HG03571 (cell line): ENCODE measurements at regions not wholly inside any gene's neighbourhood (a gene's known extent, or its start where the extent isn't known, plus 50 kb on each side); places are given as distances from the start of the nearest gene placed in this dataset.

Source experiments
- ATAC-seq: cut with Tn5 transposase; IDR thresholded peaks from one replicate; pipeline ENCODE4 v1.9.1; 2021; ENCODE audit not compliant: unreplicated experiment

DNA sequence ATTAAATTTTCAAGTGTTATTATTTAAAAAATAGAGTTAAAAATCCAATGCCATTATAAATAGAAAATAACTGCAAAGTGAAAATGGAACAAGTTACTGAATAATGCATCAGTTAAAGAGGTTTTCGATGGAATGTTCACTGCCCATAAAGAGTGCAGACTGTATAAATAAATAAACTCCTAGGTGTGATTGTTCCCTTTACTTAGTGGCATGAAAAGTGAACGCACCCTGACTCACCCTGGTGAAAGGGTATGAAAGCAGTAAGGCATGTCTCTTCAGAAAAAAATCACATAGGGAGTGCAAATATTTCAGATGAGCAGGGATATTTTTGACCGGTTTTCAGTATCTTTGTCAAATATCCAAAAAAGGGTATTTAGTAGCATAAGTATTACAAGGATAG lies 387.8 kb downstream of the DCAF12L2 start:
- no peak for ATAC-seq

DNA sequence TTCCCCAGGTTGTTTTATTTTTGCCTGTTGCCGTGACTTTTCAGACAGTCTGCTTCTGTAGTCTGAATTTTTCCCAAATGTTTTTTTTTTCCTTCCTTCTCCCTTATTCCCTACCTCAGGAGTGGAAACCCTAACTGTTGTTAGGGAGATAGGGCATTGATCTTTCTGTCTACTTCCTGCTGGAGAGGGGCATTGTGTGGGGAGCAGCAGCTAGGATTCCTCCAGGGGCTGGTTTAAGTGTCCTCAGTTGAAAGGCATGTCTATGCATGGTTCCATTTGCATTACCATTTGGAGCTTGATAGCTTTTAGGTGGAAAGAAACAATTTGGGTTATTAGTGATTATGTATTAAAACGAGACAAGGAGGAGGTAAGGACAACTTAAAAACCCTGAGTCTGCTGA lies 383.9 kb downstream of the DCAF12L2 start:
- ATAC-seq, result no peak

DNA sequence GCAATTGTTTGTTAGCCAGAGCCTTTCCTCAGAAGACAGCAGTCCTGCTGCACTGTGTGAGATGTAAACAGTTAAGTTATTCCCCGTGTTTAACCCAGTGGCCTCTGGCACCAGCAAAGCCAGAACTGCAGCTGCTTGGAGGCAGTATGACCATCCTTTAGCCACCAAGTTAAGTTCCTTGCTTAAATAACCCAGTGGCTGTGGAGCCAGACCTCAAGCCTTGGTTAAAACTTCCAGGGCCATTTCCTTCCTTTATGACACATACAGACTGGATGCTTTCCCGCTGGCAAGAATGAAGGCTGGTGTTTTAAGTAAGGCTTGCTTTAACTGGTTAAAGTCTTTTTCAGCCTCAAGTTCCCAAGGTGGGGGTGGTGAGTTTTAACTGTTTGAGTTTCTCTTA lies 379.8 kb downstream of the DCAF12L2 start:
- ATAC-seq, result no peak

DNA sequence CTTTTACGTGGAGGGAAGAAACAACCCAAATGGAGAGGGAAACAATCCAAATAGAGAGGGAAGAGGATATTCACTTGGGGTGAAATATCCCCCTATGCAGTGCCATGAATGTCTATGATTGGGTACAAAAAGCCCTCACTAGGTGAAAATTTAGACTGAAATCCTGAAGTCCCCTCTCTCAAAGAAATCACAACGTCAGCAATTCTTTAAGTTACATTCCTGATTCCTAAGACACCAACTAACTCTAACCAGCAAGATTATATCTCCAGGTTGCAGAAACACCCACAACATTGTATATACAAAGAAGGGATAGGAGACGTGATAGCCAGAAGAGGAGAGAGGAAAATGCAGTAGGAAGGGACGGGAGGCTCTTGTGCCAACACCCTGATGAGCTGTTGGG lies 374.3 kb downstream of the DCAF12L2 start:
- ATAC-seq, result no peak

DNA sequence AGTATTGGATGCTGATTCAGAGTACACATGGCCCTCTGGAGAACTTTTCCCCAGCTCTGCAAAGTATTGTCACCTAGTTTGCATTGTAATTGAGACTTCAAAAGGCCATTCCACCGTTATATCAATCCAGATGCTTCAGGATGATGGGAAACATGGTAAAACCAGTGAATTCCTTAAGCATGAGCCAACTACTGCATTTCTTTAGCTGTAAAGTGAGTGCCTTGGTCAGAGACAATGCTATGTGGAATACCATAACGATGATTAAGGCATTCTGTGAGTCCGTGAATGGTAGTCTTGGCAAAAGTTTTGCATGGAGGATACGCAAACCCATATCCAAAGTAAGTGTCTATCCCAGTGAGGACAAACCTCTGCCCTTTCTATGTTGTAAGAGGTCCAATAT lies 355.2 kb downstream of the DCAF12L2 start:
- ATAC-seq, result no peak

DNA sequence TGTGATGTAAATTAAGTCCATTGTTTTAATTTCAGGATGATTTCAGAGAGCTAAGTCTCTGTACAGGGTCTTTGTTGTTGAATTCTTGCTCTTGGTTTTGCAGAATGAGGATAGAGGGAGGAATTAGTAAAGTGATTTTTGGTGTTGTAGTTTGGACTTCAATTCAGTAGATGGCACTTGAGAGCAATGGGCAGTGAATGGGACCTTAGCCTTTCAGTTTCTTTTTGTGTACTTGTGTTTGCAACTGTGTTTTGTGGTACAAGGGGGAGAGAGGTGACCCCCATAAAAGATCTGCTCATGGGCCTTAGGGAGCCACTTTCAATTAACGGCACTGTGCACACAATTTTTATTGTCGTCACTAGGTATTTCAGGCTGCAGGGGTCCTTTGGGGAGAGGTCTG lies 340.0 kb downstream of the DCAF12L2 start:
- ATAC-seq, result no peak

DNA sequence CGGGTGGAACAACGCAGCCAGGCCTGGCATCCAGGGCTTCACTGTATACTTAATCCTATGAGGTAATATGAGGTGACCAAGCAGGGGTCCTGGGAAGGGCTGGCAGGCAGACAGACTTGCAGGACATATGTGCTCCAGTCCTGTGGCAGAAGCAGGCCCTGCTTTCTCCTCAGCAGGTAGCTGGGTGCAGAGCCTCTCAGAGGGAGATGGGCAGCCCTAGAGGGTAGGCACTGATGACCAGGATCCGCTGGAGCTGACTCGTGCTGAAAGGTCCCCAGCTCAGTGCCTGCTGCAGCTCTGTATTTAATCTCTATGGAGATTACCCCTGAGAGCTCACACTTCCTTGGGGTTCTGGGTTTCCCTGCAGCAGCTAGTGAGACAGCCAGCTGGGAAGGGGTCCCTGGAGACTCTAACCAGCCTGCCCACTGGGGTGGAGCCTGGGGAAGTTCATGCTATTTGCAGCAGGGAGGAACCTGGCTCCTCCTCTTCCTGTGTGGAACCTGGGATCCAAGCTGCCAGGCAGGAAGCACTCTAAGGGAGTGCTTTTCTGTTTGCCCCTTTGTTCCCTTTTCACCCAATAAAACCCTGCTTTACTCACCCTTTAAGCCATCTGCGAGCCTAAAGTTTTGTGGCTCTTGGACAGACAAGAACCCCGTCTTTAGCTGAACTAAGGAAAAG lies 339.2 kb downstream of the DCAF12L2 start:
- no peak for ATAC-seq

DNA sequence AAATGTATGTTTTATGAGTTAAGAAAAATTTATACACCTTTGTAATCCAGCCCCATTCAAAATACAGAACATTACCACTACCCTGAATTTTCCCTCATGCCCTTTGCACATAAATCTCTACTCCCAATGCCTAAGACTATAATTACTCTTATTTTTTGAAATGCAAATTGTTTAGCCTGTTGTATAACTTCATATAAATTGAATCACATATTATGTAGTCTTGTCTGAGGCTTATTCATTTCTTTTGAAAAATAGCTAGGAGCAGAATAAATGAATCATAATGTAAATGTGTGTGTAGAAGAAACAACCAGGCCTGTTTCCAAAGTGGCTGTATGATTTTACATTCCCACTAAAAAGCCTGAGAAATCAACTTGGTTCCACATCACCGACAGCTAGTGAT lies 319.8 kb downstream of the DCAF12L2 start:
- ATAC-seq, result no peak

DNA sequence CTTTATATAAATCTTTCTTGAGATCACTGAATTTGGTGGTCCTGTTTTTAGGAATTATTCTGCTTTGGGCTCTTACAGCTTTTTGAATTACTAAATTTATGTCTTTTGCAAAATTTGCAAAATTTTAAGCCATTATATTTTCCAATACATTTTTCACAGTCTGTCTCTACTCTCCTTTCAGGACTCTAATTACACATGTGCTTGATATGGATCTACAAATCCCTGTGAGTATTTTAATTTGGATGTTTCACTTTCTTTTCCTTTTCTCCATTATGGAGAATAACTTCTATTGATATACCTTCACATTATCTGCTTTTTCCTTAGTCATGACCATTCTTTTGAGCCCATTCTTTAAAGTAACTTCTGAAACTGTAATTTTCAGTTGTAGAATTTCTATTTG lies 315.4 kb downstream of the DCAF12L2 start:
- ATAC-seq, result no peak

DNA sequence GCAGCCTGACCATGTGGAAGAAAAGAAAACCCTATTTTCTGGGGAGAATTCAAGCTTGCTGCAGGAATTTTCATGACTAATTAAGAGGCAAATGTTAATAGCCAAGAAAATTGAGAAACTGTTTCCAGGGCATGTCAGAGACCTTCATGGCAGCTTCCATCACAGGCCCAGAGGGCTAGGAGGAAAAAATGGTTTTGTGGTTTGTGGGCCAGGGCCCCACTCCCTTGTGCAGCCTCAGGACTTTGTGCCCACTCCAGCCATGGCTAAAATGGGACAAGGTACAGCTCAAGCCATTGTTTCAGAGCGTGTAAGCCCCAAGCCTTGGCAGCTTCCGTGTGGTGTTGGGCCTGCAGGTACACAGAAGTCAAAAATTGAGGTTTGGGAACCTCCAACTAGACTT lies 282.9 kb downstream of the DCAF12L2 start:
- ATAC-seq, result no peak

DNA sequence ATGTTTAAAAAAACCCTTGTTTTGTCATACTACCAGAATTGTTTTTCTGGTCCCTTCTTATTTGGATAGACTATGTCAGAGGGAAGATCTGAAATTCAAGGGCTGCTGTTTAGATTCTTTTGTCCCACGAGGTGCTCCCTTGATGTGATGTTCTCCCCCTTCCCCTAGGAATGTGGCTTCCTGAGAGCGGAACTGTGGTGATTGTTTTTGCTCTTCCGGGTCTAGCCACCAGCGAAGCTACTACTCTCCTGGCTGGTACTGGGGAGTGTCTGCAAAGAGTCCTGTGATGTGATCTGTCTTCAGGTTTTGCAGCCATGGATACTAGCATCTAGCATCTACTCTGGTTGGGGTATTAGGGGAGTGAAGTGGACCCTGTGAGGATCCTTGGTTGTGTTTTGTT lies 271.1 kb downstream of the DCAF12L2 start:
- no peak for ATAC-seq

DNA sequence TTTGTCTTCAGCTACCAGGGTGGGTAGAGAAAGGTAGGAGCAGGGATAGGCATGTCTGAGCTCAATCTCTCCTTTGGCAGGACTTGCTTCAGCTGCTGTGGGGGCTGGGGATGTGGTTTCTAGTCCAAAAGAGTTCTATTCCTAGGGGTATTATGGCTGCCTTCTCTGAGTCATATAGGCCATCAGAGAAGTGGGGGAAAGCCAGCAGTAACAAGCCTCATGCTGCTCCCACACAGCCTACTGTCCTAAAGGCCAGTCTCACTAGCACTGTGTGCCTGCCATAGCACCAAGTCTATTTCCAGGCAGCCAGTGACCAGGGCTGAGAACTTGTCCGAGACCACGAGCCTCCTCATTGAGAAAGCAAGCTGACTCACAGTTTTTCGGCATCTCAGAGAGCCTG lies 270.6 kb downstream of the DCAF12L2 start:
- ATAC-seq, result no peak

DNA sequence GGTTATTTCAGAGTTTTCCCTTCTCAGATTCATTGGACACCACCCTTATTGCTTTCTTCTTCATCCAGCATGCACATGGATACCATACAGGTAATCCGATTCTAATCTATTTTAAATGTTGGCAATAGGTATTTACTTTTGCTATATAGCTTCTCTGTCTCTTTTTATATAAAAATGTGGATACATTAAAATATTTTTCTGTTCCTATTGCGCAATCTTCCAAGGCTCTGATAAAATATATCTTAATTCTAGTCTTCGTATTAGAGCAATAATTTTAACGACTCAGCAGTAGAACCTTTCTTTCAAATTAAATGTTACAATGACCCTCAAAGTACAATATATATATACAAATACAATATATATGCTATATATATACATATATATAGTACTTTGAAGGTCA lies 239.8 kb downstream of the DCAF12L2 start:
- no peak for ATAC-seq

DNA sequence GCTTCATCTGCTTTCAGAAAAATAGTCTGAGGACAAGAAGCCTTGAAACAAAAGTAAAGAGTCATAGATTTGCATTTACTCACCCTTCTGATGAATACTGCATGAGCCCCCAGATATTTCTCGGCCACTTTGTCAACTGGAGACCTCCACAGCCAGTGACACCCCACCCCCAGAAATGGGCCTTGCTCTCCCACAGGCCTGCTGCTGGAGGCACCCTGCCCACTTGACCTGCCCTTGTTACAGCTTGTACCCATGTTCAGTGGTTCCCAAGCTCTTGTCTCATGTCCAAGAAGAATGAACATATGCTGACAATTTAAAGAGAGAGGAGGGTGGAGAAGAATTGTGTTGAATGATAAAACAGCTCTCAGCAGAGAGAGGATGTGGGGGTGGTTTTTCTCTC lies 225.1 kb downstream of the DCAF12L2 start:
- no peak for ATAC-seq

DNA sequence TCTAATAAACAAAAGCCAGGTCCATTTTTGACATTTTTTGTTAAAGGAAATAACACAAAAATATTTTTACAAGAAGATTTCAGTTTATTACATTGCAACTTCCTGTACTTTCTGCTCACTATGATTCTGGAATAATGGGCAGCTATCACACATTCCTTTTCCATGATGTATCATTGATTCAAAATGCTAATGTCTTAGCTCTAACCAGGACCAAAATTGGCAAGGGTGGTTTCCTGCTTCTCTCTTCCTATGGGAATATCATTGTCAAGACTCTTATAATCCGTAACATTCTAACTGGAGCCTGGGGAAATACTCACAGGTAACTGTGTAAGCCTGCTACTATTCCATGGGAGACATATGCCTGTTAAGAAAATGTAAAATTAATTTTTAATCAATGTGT lies 218.6 kb downstream of the DCAF12L2 start:
- no peak for ATAC-seq

DNA sequence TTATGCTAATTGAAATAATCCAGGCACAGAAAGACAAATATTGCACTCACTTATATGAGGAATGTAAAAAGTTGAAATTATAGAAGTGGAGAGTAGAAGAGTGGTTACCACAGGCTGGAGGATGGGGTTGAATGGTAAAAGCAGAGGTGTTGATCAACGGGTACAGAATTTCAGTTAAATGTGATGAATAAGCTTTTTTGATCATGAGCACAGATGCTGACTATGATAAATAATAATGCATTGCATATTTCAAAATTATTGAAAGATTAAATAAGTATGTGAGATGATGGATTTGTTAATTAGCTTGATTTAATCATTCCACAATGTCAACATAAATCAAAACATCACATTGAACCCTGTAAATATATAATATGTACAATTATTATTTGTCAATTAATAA lies 213.1 kb downstream of the DCAF12L2 start:
- no peak for ATAC-seq

DNA sequence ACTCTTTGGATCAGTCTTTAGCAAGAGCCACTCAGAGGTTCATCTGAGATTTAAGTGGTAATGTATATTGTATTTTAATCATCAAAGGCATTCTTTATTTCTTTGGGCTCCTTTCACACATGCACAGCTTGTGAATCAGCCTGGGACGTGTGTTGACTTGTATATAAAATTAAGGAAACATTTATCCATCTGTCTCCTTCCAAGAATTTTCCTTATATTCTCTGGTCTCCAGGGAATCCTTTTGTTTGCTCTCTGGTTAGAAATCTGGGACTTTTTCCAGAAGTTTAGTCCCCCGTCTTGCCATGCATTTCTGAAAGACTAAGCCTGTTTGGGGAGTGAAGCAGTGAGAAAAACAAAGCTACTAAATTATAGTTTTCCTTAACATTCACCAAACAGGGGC lies 212.3 kb downstream of the DCAF12L2 start:
- ATAC-seq, result no peak

DNA sequence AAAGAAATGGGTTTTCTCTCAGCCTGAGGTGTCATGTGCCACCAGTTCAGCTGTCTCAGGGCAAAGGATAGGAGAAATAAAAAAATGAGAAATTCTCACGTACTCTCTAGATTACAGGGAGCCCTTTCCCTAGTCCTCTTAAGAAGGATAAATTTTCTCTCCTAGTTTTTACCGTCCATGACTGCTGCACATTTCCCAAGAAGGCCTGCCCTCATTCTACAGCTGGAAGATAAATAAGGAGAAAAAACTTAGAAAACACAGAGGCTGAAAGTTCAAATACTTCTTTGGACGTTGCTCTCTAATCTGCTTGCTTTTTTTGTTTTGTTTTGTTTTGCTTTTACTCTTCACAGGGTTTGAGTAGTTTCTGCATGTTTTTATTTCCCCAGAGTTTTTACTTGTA lies 211.9 kb downstream of the DCAF12L2 start:
- no peak for ATAC-seq

DNA sequence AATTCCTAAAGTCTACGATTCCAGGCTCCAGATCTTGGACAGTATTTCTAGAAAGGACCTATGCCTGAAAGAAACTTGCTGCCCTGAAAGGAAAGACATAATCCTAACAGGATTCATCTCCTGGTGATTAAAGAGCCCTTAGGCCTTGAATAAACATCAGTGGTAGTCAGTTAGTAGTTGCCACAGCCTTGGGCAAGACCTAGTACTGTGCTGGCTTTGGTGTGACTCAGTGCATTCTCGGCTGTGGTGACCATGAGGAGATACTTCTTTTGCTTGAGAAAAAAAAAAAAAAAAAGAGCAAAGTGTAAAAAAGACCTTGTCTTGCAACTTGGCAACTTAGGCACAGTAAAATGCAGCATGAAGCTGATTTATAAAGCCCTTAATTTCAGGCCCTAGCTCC lies 188.2 kb downstream of the DCAF12L2 start:
- no peak for ATAC-seq

DNA sequence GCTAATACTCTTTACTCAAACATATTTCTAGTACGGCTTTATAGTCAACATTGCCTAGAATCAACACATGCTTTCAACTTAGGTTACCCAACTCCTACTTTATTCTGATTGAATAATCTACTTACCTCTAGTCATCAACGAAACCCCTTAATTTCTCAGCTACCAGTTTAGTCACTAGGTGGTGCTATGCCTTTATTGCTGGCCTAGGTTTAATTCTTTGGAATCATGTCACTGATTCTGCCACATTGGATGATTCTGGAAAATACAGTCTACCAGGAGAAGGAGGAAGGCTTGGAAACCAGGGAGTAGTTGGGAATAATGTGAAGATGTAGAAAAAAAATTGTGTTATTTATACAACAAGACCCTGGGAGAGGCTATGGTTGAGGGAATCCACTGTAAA lies 167.7 kb downstream of the DCAF12L2 start:
- no peak for ATAC-seq

DNA sequence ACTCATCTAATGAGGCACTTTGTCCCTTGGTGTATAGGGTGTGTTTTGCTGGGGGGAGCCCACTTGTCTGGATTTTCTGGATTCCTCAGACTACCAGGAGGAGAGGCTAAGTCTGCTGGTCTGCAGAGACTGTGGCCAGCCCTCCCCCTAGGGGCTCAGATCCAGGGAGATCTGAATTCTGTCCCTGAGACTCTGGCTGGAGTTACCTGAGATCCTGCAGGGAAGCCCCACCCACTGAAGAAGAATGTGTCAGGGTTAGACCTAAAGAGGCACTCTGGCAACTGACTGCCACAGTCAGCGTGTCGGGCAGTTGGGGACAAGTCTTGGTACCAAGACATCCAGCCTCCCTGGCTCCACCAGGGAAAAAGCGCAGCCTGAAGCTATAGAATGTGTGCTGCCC lies 138.9 kb downstream of the DCAF12L2 start:
- no peak for ATAC-seq

DNA sequence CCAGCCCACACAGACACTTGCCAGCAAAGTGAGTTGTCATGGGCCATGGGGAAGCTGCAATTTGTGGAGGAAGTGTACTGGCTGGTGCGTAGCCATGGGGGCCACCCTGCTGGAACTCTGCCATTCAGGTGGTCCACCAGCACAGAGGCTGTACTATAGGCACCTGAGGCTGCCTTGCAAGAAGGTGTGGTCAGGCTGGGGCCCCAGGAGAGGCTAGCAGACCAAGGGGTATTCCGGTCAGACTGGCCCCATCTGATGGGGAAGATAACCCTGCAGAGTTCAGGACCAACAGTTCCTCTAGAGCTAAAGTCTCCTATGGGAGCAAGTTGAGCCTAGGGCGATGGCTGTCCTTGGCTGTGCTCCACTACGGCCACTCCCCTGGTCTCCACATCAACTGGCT lies 136.1 kb downstream of the DCAF12L2 start:
- ATAC-seq, result no peak

DNA sequence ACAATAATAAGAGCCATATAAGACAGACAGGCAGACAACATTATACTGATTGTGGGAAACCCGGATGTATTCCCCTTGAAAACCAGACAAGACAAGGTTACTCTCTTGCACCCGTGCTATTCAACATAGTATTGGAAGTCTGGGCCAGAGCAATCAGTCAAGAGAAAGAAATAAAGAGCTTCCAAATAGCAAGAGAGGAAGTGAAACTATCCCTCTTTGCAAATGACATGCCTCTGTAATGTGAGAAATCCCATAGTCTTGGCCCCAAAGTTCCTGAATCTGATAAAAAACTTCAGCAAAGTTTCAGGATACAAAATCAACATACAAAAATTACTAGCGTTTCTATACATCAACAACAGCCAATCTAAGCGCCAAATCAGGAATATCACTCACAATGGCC lies 102.1 kb downstream of the DCAF12L2 start:
- no peak for ATAC-seq
